ENCODE measurements at regions not wholly inside any gene's neighbourhood (a gene's known extent, or its start where the extent isn't known, plus 50 kb on each side); places are given as distances from the start of the nearest gene placed in this dataset.

GRCh38 chr1:239676522-239677273, 290.3 kb downstream of the CHRM3 start:
- intact Hi-C loops (cut with DNase I), result no loop called here
- no peak for TF ChIP-seq POLR2A (IDR thresholded peaks at IDR 0.05)
- TF ChIP-seq, protein P1, sequence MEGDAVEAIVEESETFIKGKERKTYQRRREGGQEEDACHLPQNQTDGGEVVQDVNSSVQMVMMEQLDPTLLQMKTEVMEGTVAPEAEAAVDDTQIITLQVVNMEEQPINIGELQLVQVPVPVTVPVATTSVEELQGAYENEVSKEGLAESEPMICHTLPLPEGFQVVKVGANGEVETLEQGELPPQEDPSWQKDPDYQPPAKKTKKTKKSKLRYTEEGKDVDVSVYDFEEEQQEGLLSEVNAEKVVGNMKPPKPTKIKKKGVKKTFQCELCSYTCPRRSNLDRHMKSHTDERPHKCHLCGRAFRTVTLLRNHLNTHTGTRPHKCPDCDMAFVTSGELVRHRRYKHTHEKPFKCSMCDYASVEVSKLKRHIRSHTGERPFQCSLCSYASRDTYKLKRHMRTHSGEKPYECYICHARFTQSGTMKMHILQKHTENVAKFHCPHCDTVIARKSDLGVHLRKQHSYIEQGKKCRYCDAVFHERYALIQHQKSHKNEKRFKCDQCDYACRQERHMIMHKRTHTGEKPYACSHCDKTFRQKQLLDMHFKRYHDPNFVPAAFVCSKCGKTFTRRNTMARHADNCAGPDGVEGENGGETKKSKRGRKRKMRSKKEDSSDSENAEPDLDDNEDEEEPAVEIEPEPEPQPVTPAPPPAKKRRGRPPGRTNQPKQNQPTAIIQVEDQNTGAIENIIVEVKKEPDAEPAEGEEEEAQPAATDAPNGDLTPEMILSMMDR (IDR thresholded peaks at IDR 0.05), result no peak
- ATAC-seq, result no peak
- Histone ChIP-seq H3K4me3 (no peak overlapping the region), H3K36me3 (no peaks in the 10 kb centered on the region), H3K27me3 (no peaks in the 10 kb centered on the region), H3K9me3 (no peaks in the 10 kb centered on the region), H3K4me1 (no peaks in the 10 kb centered on the region), H3K27ac (no peak overlapping the region)
- WGBS (ENCODE audit: insufficient coverage, low coverage, low lambda C conversion rate, missing lambda C conversion rate), result 29% methylated on average over 4 of the region's 4 CpGs
- DNase-seq, result no peak

GRCh38 chr1:239677362-239677761, 291.0 kb downstream of the CHRM3 start:
- no peaks in the 10 kb centered on the region for H3K4me1 ChIP-seq
- DNase-seq (no peak), ATAC-seq (no peak)
- TF ChIP-seq, protein P1 (IDR thresholded peaks at IDR 0.05), result no peak
- H3K27me3 ChIP-seq, result no peaks in the 10 kb centered on the region
- H3K36me3 ChIP-seq, result no peaks in the 10 kb centered on the region
- intact Hi-C loops (cut with DNase I), result no loop called here
- 19% methylated on average over 3 of the region's 3 CpGs for WGBS (ENCODE audit: insufficient coverage, low coverage, low lambda C conversion rate, missing lambda C conversion rate)
- no peak overlapping the region for H3K4me3 ChIP-seq
- H3K27ac ChIP-seq, result no peak overlapping the region
- no peaks in the 10 kb centered on the region for H3K9me3 ChIP-seq

- no peak for TF ChIP-seq POLR2A (IDR thresholded peaks at IDR 0.05)
- TF ChIP-seq, protein P1 (IDR thresholded peaks at IDR 0.05), result no peak
- H3K27ac ChIP-seq, result no peak overlapping the region
- WGBS (ENCODE audit: insufficient coverage, low coverage, low lambda C conversion rate, missing lambda C conversion rate), result 56% methylated on average over 2 of the region's 2 CpGs
- intact Hi-C loops (cut with DNase I), result no loop called here
- ATAC-seq, result no peak
- no peak for DNase-seq
- H3K36me3 ChIP-seq, result no peaks in the 10 kb centered on the region
- no peaks in the 10 kb centered on the region for H3K4me1 ChIP-seq
- H3K9me3 ChIP-seq, result no peaks in the 10 kb centered on the region
- H3K27me3 ChIP-seq, result no peaks in the 10 kb centered on the region
- H3K4me3 ChIP-seq, result no peak overlapping the region
These were observed 291.8 kb downstream of the CHRM3 start for GRCh38 chr1:239678181-239678580.

GRCh38 chr1:239682046-239682445, 295.7 kb downstream of the CHRM3 start:
- Histone ChIP-seq H3K4me1 (no peaks in the 10 kb centered on the region), H3K27ac (no peak overlapping the region), H3K27me3 (no peaks in the 10 kb centered on the region), H3K9me3 (no peaks in the 10 kb centered on the region), H3K36me3 (no peaks in the 10 kb centered on the region), H3K4me3 (no peak overlapping the region)
- intact Hi-C loops (cut with DNase I), result no loop called here
- TF ChIP-seq, protein P1 (IDR thresholded peaks at IDR 0.05), result no peak
- no peak for TF ChIP-seq POLR2A (IDR thresholded peaks at IDR 0.05)
- ATAC-seq (no peak), DNase-seq (no peak)
- WGBS (ENCODE audit: insufficient coverage, low coverage, low lambda C conversion rate, missing lambda C conversion rate), result 48% methylated on average over 3 of the region's 3 CpGs

Measured in right lobe of liver (tissue), 6 donors.